Upper lobe of left lung (tissue), 4 donors: ENCODE measurements at regions not wholly inside any gene's neighbourhood (a gene's known extent, or its start where the extent isn't known, plus 50 kb on each side); places are given as distances from the start of the nearest gene placed in this dataset.

Experiments
- CTCF ChIP-seq, 6 experiments: fragments of 450-650 bp in 4 of 6; fragments of 200-600 bp in 2 of 6; sonication (generic) in 2 of 6; IDR thresholded peaks; one replicate each; pipeline ENCODE4 v1.5.1; 2016 to 2019; ENCODE audit warnings: antibody characterized with exemption in 6 of 6
- EP300 ChIP-seq, 4 donors: sonication (generic); formaldehyde crosslinking; IDR thresholded peaks; one replicate each; pipeline ENCODE4 v1.5.1; 2017; ENCODE audit warnings: antibody characterized with exemption in 4 of 4, control low read depth in 2 of 4
- POLR2A ChIP-seq, 4 donors: fragments of 450-650 bp; IDR thresholded peaks; one replicate each; pipeline ENCODE4 v1.5.1; 2016 to 2017; ENCODE audit warnings: antibody characterized with exemption in 4 of 4, mild to moderate bottlenecking in 2 of 4

GRCh38 chr5:86926033-86926432, 308.3 kb downstream of the COX7C start:
- no peak for TF ChIP-seq CTCF (IDR thresholded peaks at IDR 0.05)
- no peak for TF ChIP-seq POLR2A (IDR thresholded peaks at IDR 0.05)
- TF ChIP-seq EP300 (IDR thresholded peaks at IDR 0.05): no peak
